VCaP (cell line): ENCODE measurements at regions not wholly inside any gene's neighbourhood (a gene's known extent, or its start where the extent isn't known, plus 50 kb on each side); places are given as distances from the start of the nearest gene placed in this dataset.

Experiments
- H3K27ac ChIP-seq: fragments of 450-650 bp; 2 replicates; pipeline ENCODE4 v1.5.1; 2017
- TF ChIP-seq, protein P1 (sequence below): fragments of 450-650 bp; conservative IDR thresholded peaks from 2 replicates; pipeline ENCODE4 v1.5.1; 2017; ENCODE audit warnings: mild to moderate bottlenecking, moderate library complexity

DNA sequence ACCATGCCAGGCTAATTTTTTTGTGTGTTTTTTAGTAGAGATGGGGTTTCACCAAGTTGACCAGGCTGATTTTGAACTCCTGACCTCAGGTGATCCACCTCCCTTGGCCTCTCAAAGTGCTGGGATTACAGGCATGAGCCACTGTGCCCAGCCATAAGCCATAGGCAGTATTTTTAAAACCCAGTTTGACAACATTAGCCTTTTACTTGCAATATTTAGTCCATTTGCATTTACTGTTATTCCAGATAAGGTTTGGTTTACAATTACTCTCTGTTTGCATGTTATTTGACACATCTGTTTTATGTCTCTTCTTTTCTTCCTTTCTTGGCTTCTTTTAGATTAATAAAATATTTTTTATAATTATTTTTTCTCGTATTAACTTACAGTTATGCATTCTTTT lies 83.6 kb upstream of the EPHB3 start:
- H3K27ac ChIP-seq: no peak overlapping the region
- TF ChIP-seq, protein P1, sequence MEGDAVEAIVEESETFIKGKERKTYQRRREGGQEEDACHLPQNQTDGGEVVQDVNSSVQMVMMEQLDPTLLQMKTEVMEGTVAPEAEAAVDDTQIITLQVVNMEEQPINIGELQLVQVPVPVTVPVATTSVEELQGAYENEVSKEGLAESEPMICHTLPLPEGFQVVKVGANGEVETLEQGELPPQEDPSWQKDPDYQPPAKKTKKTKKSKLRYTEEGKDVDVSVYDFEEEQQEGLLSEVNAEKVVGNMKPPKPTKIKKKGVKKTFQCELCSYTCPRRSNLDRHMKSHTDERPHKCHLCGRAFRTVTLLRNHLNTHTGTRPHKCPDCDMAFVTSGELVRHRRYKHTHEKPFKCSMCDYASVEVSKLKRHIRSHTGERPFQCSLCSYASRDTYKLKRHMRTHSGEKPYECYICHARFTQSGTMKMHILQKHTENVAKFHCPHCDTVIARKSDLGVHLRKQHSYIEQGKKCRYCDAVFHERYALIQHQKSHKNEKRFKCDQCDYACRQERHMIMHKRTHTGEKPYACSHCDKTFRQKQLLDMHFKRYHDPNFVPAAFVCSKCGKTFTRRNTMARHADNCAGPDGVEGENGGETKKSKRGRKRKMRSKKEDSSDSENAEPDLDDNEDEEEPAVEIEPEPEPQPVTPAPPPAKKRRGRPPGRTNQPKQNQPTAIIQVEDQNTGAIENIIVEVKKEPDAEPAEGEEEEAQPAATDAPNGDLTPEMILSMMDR: no peak

DNA sequence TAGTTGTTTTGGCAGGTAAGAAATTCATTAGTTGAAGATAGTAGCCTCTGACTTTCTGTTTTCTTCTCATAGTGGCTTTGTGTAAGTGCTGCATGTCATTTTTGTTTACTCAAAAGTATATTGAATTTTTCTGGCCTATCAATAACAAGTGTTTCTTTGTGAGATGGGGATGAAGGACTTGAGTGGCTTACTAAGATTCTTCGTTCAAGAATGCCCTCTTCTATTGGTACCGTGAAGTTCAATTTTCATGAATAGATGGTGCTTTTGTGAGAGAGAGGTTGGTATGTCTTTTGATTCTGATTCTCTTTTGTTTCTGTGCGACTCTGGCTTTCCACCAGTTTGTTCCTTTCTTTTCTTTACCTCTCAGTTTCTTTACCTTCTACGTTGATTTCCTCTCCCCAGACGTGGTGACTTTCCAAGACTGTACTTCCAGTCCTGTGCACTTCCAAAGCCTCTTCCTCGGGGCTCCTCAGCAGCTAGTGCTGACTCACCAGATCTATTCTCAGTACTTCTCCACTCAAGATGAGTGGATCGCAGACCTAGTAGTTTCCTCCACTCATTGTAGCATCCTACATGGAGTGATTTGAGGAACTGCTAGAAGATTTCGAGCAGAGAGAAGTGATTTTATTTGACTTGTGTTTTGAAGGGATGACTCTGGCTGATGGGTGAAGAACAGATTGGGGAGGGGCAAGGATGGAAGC lies 82.0 kb upstream of the EPHB3 start:
- TF ChIP-seq, protein P1: no peak

GRCh38 chr3:184480831-184481230 lies 80.8 kb upstream of the EPHB3 start:
- TF ChIP-seq, protein P1: no peak
- no peak overlapping the region for H3K27ac ChIP-seq

More for the DNA sequence above, 82.0 kb upstream of the EPHB3 start:
- H3K27ac ChIP-seq: no peak overlapping the region

DNA sequence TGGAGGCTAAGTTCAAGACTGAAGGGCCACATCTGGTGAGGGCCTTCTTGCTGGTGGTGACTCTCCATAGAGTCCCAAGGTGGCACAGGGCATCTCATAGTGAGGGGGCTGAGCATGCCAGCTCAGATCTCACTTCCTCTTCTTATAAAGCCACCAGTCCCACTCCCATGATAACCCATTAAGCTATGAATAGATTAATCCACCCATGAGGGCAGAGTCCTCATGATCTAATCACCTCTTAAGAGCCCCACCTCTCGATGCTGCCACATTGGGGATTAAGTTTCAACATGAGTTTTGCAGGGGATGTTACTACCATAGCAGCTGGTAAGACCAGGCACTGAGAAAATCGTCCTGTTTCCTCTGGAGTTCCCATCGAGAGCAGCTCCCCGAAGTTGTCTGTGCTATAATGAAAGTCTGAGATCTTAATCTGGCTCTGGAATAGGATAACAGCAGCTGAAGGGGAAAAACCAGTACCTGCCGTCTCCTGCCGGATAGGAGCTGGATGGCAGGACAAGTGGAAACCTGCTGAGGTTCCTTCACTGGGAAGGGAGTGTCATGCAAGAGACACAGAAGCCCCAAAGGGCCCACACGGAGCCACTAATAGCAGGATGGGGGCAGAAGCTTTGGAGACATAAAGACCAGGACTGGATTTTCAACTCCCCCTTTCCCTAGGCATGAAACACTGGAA lies 79.5 kb upstream of the EPHB3 start:
- H3K27ac ChIP-seq: no peak overlapping the region
- TF ChIP-seq, protein P1: no peak

DNA sequence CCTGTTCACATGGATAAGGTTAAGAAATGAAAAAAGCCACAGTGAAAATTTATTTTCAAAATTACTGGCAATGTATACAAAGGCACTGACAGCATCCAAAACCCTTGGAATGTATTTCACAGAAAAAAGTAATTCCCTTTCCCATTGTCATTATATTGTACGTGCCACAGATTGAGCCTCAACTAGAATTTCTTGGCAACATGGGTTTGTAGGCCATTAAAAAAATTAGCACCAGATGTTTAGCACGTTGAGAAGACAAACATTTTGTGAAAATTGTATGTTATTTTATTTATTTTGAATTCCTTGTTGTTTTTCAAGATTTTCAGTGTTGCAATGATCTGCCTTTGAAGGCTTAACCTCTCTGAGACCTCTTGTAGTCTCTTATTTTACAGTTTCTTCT lies 76.3 kb upstream of the EPHB3 start:
- TF ChIP-seq, protein P1: no peak
- H3K27ac ChIP-seq: no peak overlapping the region

DNA sequence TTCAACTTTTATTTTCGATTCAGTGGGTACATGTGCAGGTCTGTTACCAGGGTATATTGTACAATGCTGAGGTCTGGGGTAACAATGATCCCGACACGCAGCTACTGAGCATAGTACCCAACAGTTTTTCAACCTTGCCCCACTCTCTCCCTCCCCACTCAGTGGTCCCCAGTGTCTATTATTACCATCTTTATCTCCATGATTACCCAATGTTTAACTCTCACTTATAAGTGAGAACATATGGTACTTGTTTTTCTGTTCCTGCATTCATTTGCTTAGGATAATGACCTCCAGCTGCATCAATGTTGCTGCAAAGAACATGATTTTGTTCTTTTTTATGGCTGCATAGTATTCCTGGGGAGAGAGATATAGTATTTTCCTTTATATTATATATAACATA lies 75.7 kb upstream of the EPHB3 start:
- H3K27ac ChIP-seq: no peak overlapping the region
- TF ChIP-seq, protein P1: no peak

DNA sequence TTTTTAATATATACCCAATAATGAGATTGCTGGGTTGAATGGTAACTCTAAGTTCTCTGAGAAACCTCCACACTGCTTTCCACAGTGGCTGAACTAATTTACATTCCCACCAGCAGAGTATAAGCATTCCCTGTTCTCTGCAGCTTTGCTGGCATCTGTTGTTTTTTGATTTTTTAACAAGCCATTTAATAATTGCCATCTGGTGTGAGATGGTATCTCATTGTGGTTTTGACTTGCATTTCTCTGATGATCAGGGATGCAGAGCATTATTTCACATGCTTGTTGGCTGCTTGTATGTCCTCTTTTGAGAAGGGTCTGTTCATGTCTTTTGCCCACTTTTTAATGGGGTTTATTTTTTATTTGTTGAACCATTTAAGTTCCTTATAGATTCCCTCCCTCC lies 75.0 kb upstream of the EPHB3 start:
- H3K27ac ChIP-seq: no peak overlapping the region
- TF ChIP-seq, protein P1: no peak
